OCI-LY7 (cell line): ENCODE measurements at regions not wholly inside any gene's neighbourhood (a gene's known extent, or its start where the extent isn't known, plus 50 kb on each side); places are given as distances from the start of the nearest gene placed in this dataset.
"Not testable (repeated sequence)": the region's sequence is repeated elsewhere in the genome, so short reads cannot be mapped to it uniquely, and the experiment has no call there.

Experiments
- BruUV-seq: library from RNA; stranded (reverse); fragments of 400-500 nt; replicated peaks from 2 replicates; lab custom pipeline; 2021; lab: Mats Ljungman, UMichigan
- CTCF ChIA-PET: fragments of 300-600 bp; sonication (Branson Sonifier 250); formaldehyde crosslinking; loops from one replicate; lab custom pipeline; 2022; ENCODE audit warnings: antibody characterized with exemption; ENCODE audit not compliant: unreplicated experiment; lab: Charles Lee
- POLR2A ChIA-PET: fragments of 300-600 bp; sonication (Branson Sonifier 250); formaldehyde crosslinking; loops from one replicate; lab custom pipeline; 2022; ENCODE audit warnings: antibody characterized with exemption; lab: Charles Lee
- DNase-seq: peaks from one replicate; pipeline ENCODE4 v3.0.0-alpha.2; 2015; ENCODE audit warnings: low spot score
- H2AFZ ChIP-seq: fragments of 200-600 bp; sonication (generic), shearing (Covaris generic); 2 replicates; pipeline ENCODE4 v1.6.1; 2014; ENCODE audit warnings: mild to moderate bottlenecking, antibody characterized with exemption, low read length, moderate library complexity
- H3K27ac ChIP-seq: fragments of 200-600 bp; sonication (generic); 2 replicates; pipeline ENCODE4 v1.5.1; 2014; ENCODE audit warnings: mixed run types, low read depth, mild to moderate bottlenecking, moderate library complexity, low read length, inconsistent platforms; ENCODE audit not compliant: poor library complexity, severe bottlenecking
- H3K36me3 ChIP-seq: fragments of 200-600 bp; sonication (generic); 2 replicates; pipeline ENCODE4 v1.6.1; 2014; ENCODE audit warnings: mild to moderate bottlenecking, antibody characterized with exemption, low read length, moderate library complexity, mixed read lengths; ENCODE audit not compliant: insufficient read depth
- H3K4me1 ChIP-seq: fragments of 200-600 bp; sonication (generic); 2 replicates; pipeline ENCODE4 v1.5.1; 2014; ENCODE audit warnings: mild to moderate bottlenecking, low read length; ENCODE audit not compliant: insufficient read depth, poor library complexity, severe bottlenecking
- H3K4me2 ChIP-seq: fragments of 200-600 bp; sonication (generic); 2 replicates; pipeline ENCODE4 v1.6.1; 2014; ENCODE audit warnings: mild to moderate bottlenecking, low read length
- H3K4me3 ChIP-seq: fragments of 200-600 bp; sonication (generic); 2 replicates; pipeline ENCODE4 v1.5.1; 2014; ENCODE audit warnings: mild to moderate bottlenecking, low read depth, low read length; ENCODE audit not compliant: poor library complexity, severe bottlenecking
- H3K79me2 ChIP-seq: fragments of 200-600 bp; sonication (generic); 2 replicates; pipeline ENCODE4 v1.6.1; 2016; ENCODE audit warnings: low read depth, mild to moderate bottlenecking, low read length, moderate library complexity, mixed read lengths; ENCODE audit not compliant: insufficient read depth
- H3K9me2 ChIP-seq: fragments of 200-600 bp; sonication (generic); 2 replicates; pipeline ENCODE4 v1.6.1; 2016; ENCODE audit warnings: mild to moderate bottlenecking, low read length, mixed read lengths; ENCODE audit not compliant: insufficient read depth
- H3K9me3 ChIP-seq: fragments of 200-600 bp; sonication (generic); 2 replicates; pipeline ENCODE4 v1.6.1; 2014; ENCODE audit warnings: mild to moderate bottlenecking, mixed run types, low read length, mixed read lengths
- H4K20me1 ChIP-seq: fragments of 200-600 bp; sonication (generic); 2 replicates; pipeline ENCODE4 v1.6.1; 2014; ENCODE audit warnings: mild to moderate bottlenecking, antibody characterized with exemption, low read length, moderate library complexity, mixed read lengths; ENCODE audit not compliant: insufficient read depth
- CTCF ChIP-seq: fragments of 200-600 bp; sonication (generic); conservative IDR thresholded peaks from 2 replicates; pipeline ENCODE4 v1.5.1; 2014; ENCODE audit warnings: mild to moderate bottlenecking, antibody characterized with exemption, low read length, moderate library complexity, mixed read lengths
- EZH2phosphoT487 ChIP-seq: fragments of 200-600 bp; sonication (generic); IDR thresholded peaks from 2 replicates; pipeline ENCODE4 v1.6.1; 2018; ENCODE audit warnings: low read depth, borderline replicate concordance, mild to moderate bottlenecking, mixed run types, antibody characterized with exemption, low read length, moderate library complexity, mixed read lengths
- intact Hi-C: fragments of 100-400 bp; cut with micrococcal nuclease; formaldehyde crosslinking; loops from one replicate; pipeline ENCODE4 v1.10.0; 2022; ENCODE audit not compliant: unreplicated experiment

- Histone ChIP-seq H2AFZ (no peak overlapping the region), H3K27ac (no peak overlapping the region), H3K4me3 (no peak overlapping the region), H4K20me1 (no peaks in the 10 kb centered on the region), H3K79me2 (no peaks in the 10 kb centered on the region), H3K9me2 (no peaks in the 10 kb centered on the region), H3K36me3 (no peaks in the 10 kb centered on the region), H3K4me2 (no peak overlapping the region), H3K9me3 (no peaks in the 10 kb centered on the region), H3K4me1 (no peaks in the 10 kb centered on the region)
- no peak for DNase-seq
- intact Hi-C loops, result no loop called here
- ChIA-PET POLR2A (no interaction called here), CTCF (no interaction called here)
- BruUV-seq, result no TSS peak
- TF ChIP-seq CTCF, result no peak
- no peak for TF ChIP-seq EZH2phosphoT487
Observed at GRCh38 chr7:149654588-149654987, 118.8 kb downstream of the ZNF467 start.

GRCh38 chr7:149650190-149650589 lies 123.2 kb downstream of the ZNF467 start:
- H2AFZ ChIP-seq, DNase-seq, intact Hi-C loops, H3K4me2 ChIP-seq, H3K4me1 ChIP-seq, CTCF ChIA-PET, H3K4me3 ChIP-seq, H3K9me3 ChIP-seq, H4K20me1 ChIP-seq, H3K27ac ChIP-seq, BruUV-seq, H3K36me3 ChIP-seq, H3K79me2 ChIP-seq, H3K9me2 ChIP-seq: not testable (repeated sequence)
- POLR2A ChIA-PET, result interaction anchor here (0.6 to 1.3 kb wide), 3 partner anchors 15 to 117 kb away, joined by 3 read pairs; no protein-coding TSS in a partner anchor

- H3K9me3 ChIP-seq, result no peaks in the 10 kb centered on the region
- no peaks in the 10 kb centered on the region for H4K20me1 ChIP-seq
- H3K4me1 ChIP-seq, result no peaks in the 10 kb centered on the region
- DNase-seq, result no peak
- H3K79me2 ChIP-seq, result no peaks in the 10 kb centered on the region
- ChIA-PET POLR2A (interaction anchor here (0.6 to 1.0 kb wide), 2 partner anchors 9 to 18 kb away, joined by 3 read pairs; no protein-coding TSS in a partner anchor), CTCF (no interaction called here)
- intact Hi-C loops, result no loop called here
- no peak overlapping the region for H3K27ac ChIP-seq
- H3K9me2 ChIP-seq, result no peaks in the 10 kb centered on the region
- no peak overlapping the region for H3K4me3 ChIP-seq
- H3K36me3 ChIP-seq, result no peaks in the 10 kb centered on the region
- H2AFZ ChIP-seq, result no peak overlapping the region
- no peak overlapping the region for H3K4me2 ChIP-seq
- TF ChIP-seq EZH2phosphoT487, result no peak
- no TSS peak for BruUV-seq
Observed at GRCh38 chr7:149644754-149645153, 128.6 kb downstream of the ZNF467 start.

GRCh38 chr7:149642589-149642988 lies 130.8 kb downstream of the ZNF467 start:
- no peak overlapping the region for H3K4me3 ChIP-seq
- no peaks in the 10 kb centered on the region for H3K79me2 ChIP-seq
- POLR2A ChIA-PET, result no interaction called here
- intact Hi-C loops, result no loop called here
- no TSS peak for BruUV-seq
- no peaks in the 10 kb centered on the region for H3K9me2 ChIP-seq
- H3K4me2 ChIP-seq, result no peak overlapping the region
- TF ChIP-seq EZH2phosphoT487 (no peak), CTCF (no peak)
- no peaks in the 10 kb centered on the region for H3K9me3 ChIP-seq
- H3K36me3 ChIP-seq, result no peaks in the 10 kb centered on the region
- no peak overlapping the region for H3K27ac ChIP-seq
- no peak overlapping the region for H2AFZ ChIP-seq
- no peak for DNase-seq
- CTCF ChIA-PET, result no interaction called here
- H4K20me1 ChIP-seq, result no peaks in the 10 kb centered on the region
- H3K4me1 ChIP-seq, result no peaks in the 10 kb centered on the region
